ENCODE measurements at regions not wholly inside any gene's neighbourhood (a gene's known extent, or its start where the extent isn't known, plus 50 kb on each side); places are given as distances from the start of the nearest gene placed in this dataset.

GRCh38 chr17:77549726-77550366 is 408.7 kb upstream of the TNRC6C start:
- no peak for DNase-seq (ENCODE audit: insufficient read length, low spot score, missing footprints)
- Histone ChIP-seq H3K4me2 (ENCODE audit: insufficient read depth, low read length) (no peak overlapping the region), H3K4me1 (ENCODE audit: insufficient read depth, low read length) (no peaks in the 10 kb centered on the region), H3K27me3 (ENCODE audit: insufficient read depth, low read length) (peaks cover 9% of the 10 kb centered on the region), H3K9me3 (ENCODE audit: low read depth, low read length) (no peaks in the 10 kb centered on the region), H3K27ac (ENCODE audit: low read depth, low read length) (no peak overlapping the region), H3K79me2 (ENCODE audit: insufficient read depth, low read length) (no peaks in the 10 kb centered on the region), H3K4me3 (ENCODE audit: insufficient read depth, low read length) (no peak overlapping the region), H4K20me1 (ENCODE audit: insufficient read depth, low read length) (no peaks in the 10 kb centered on the region), H2AFZ (ENCODE audit: low read length) (no peak overlapping the region), H3K36me3 (ENCODE audit: insufficient read depth, low read length) (no peaks in the 10 kb centered on the region)
- no peak for TF ChIP-seq CTCF (IDR thresholded peaks at IDR 0.05; ENCODE audit: extremely low read depth, low read depth, low read length)

GRCh38 chr17:77553459-77554066 is 404.9 kb upstream of the TNRC6C start:
- Histone ChIP-seq H3K36me3 (ENCODE audit: insufficient read depth, low read length) (no peaks in the 10 kb centered on the region), H3K27me3 (ENCODE audit: insufficient read depth, low read length) (peaks cover 16% of the 10 kb centered on the region)

DNA sequence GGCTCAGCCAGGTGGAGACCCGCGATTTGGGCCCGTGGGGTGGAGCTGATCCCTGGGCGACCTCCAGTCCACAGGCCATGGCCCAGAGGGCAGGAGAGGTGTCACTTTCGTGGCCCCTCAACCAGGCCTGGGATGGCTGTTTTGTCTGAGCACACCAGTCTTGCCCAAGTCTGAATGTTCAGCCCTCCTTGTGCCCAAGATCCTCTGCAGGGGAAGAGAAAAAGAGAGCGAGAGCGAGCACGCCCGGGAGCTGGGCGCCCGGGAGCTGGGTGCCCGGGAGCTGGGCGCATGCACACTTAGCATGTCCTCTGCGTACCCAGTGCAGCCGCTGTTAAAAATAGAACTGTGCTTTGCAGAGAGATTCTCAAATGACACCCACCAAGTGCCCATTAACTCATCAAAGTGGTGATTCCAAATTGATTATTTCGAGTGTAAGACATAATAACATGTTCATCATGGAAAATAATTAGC is 403.3 kb upstream of the TNRC6C start:
- H3K27ac ChIP-seq (ENCODE audit: low read depth, low read length) = no peak overlapping the region
- no peak overlapping the region for H2AFZ ChIP-seq (ENCODE audit: low read length)
- H3K79me2 ChIP-seq (ENCODE audit: insufficient read depth, low read length) = no peaks in the 10 kb centered on the region
- H3K27me3 ChIP-seq (ENCODE audit: insufficient read depth, low read length) = peaks cover 21% of the 10 kb centered on the region
- H3K4me3 ChIP-seq (ENCODE audit: insufficient read depth, low read length) = no peak overlapping the region
- DNase-seq (ENCODE audit: insufficient read length, low spot score, missing footprints) = peak; percentile 75
- no peaks in the 10 kb centered on the region for H3K9me3 ChIP-seq (ENCODE audit: low read depth, low read length)
- H4K20me1 ChIP-seq (ENCODE audit: insufficient read depth, low read length) = no peaks in the 10 kb centered on the region
- no peak overlapping the region for H3K4me2 ChIP-seq (ENCODE audit: insufficient read depth, low read length)
- no peaks in the 10 kb centered on the region for H3K4me1 ChIP-seq (ENCODE audit: insufficient read depth, low read length)
- no peak for TF ChIP-seq CTCF (IDR thresholded peaks at IDR 0.05; ENCODE audit: extremely low read depth, low read depth, low read length)
- no peaks in the 10 kb centered on the region for H3K36me3 ChIP-seq (ENCODE audit: insufficient read depth, low read length)

More at GRCh38 chr17:77553459-77554066, 404.9 kb upstream of the TNRC6C start:
- no peak for TF ChIP-seq CTCF (IDR thresholded peaks at IDR 0.05; ENCODE audit: extremely low read depth, low read depth, low read length)
- no peaks in the 10 kb centered on the region for H3K79me2 ChIP-seq (ENCODE audit: insufficient read depth, low read length)
- H3K4me3 ChIP-seq (ENCODE audit: insufficient read depth, low read length) = no peak overlapping the region
- no peak overlapping the region for H3K27ac ChIP-seq (ENCODE audit: low read depth, low read length)
- no peak overlapping the region for H2AFZ ChIP-seq (ENCODE audit: low read length)
- no peak overlapping the region for H3K4me2 ChIP-seq (ENCODE audit: insufficient read depth, low read length)
- no peaks in the 10 kb centered on the region for H3K9me3 ChIP-seq (ENCODE audit: low read depth, low read length)
- no peaks in the 10 kb centered on the region for H3K4me1 ChIP-seq (ENCODE audit: insufficient read depth, low read length)
- no peaks in the 10 kb centered on the region for H4K20me1 ChIP-seq (ENCODE audit: insufficient read depth, low read length)
- no peak for DNase-seq (ENCODE audit: insufficient read length, low spot score, missing footprints)

DNA sequence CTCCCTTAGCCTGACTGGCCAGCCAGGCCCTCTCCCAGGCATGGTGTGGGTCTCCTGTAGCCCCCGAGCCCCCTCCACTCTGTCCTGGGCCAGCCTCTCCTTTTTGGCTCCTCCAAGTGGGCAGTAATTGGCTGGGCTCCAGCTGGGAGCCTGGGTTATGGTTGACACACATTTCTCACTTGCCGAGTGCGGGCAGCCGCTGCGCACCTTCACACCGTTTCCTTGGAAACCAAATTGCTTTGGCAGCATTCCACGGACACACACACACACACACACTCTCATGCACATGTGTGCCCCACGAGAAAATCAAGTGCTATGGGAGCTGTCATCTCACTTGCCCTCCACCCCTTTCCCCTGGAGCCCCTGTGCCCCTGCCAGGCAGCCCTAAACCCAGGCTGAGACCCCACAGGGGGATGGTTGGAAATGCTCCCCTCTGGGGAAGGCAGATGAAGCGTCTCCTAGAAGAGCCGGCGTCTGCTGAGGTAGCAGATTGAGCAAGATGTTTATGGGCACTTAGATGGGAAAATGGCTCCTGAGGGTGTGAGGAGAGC is 402.7 kb upstream of the TNRC6C start:
- Histone ChIP-seq H3K27me3 (ENCODE audit: insufficient read depth, low read length) (peaks cover 21% of the 10 kb centered on the region), H3K36me3 (ENCODE audit: insufficient read depth, low read length) (no peaks in the 10 kb centered on the region), H3K9me3 (ENCODE audit: low read depth, low read length) (no peaks in the 10 kb centered on the region), H3K4me2 (ENCODE audit: insufficient read depth, low read length) (no peak overlapping the region), H4K20me1 (ENCODE audit: insufficient read depth, low read length) (no peaks in the 10 kb centered on the region), H3K79me2 (ENCODE audit: insufficient read depth, low read length) (no peaks in the 10 kb centered on the region), H2AFZ (ENCODE audit: low read length) (no peak overlapping the region), H3K4me1 (ENCODE audit: insufficient read depth, low read length) (no peaks in the 10 kb centered on the region), H3K4me3 (ENCODE audit: insufficient read depth, low read length) (no peak overlapping the region), H3K27ac (ENCODE audit: low read depth, low read length) (no peak overlapping the region)
- peak; percentile 72 for DNase-seq (ENCODE audit: insufficient read length, low spot score, missing footprints)
- TF ChIP-seq CTCF (IDR thresholded peaks at IDR 0.05; ENCODE audit: extremely low read depth, low read depth, low read length) = no peak
